Left ventricle myocardium inferior (tissue), 1 donor: ENCODE measurements at regions not wholly inside any gene's neighbourhood (a gene's known extent, or its start where the extent isn't known, plus 50 kb on each side); places are given as distances from the start of the nearest gene placed in this dataset.

ENCODE experiments used
- DNase-seq: peaks from one replicate; pipeline ENCODE4 v3.0.0-alpha.2; 2020
- H3K27ac ChIP-seq: fragments of 200-600 bp; replicated peaks from 2 replicates; pipeline ENCODE4 v1.8.0; 2021
- H3K27me3 ChIP-seq: fragments of 200-600 bp; 2 replicates; pipeline ENCODE4 v1.8.0; 2021; ENCODE audit warnings: low read depth
- H3K36me3 ChIP-seq: fragments of 200-600 bp; 2 replicates; pipeline ENCODE4 v1.8.0; 2021
- H3K4me1 ChIP-seq: fragments of 200-600 bp; 2 replicates; pipeline ENCODE4 v1.8.0; 2021
- H3K4me3 ChIP-seq: fragments of 200-600 bp; 2 replicates; pipeline ENCODE4 v1.8.0; 2021; ENCODE audit warnings: mild to moderate bottlenecking, moderate library complexity
- H3K9me3 ChIP-seq: fragments of 200-600 bp; replicated peaks from 2 replicates; pipeline ENCODE4 v1.8.0; 2021
- intact Hi-C: fragments of 100-400 bp; cut with micrococcal nuclease; formaldehyde crosslinking; loops from one replicate; pipeline ENCODE4 v1.11.0; 2022
- TF ChIP-seq, protein P1 (sequence below): fragments of 200-600 bp; IDR thresholded peaks from 2 replicates; pipeline ENCODE4 v1.8.0; 2021; ENCODE audit warnings: antibody characterized with exemption, mild to moderate bottlenecking, borderline replicate concordance
- donor health status: DM: no; HTN: yes; CAD: no; lungs with severe emphysema.

DNA sequence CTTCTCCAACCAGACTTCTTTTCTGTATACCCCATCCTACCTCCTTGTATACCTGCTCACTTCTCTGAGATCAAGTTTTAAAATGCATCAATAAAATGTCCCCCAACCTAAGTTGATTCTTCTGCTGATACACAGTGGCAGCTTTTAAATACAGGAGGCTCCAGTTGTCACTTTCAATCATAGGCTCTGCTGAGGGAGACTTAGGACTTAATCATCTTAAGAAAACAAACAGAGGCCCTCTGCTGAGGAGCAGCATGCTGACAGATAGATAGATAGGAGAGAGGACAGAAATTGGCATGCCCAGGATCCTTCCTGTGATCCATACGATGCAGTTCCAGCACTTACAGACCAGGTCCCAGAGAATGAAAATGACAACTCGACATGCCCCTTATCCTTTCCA, 311.0 kb upstream of the PROX1 start:
- Histone ChIP-seq H3K36me3 (no peaks in the 10 kb centered on the region), H3K27ac (no peak overlapping the region), H3K27me3 (peaks cover 18% of the 10 kb centered on the region), H3K9me3 (no peaks in the 10 kb centered on the region), H3K4me3 (no peak overlapping the region), H3K4me1 (no peaks in the 10 kb centered on the region)
- TF ChIP-seq, protein P1, sequence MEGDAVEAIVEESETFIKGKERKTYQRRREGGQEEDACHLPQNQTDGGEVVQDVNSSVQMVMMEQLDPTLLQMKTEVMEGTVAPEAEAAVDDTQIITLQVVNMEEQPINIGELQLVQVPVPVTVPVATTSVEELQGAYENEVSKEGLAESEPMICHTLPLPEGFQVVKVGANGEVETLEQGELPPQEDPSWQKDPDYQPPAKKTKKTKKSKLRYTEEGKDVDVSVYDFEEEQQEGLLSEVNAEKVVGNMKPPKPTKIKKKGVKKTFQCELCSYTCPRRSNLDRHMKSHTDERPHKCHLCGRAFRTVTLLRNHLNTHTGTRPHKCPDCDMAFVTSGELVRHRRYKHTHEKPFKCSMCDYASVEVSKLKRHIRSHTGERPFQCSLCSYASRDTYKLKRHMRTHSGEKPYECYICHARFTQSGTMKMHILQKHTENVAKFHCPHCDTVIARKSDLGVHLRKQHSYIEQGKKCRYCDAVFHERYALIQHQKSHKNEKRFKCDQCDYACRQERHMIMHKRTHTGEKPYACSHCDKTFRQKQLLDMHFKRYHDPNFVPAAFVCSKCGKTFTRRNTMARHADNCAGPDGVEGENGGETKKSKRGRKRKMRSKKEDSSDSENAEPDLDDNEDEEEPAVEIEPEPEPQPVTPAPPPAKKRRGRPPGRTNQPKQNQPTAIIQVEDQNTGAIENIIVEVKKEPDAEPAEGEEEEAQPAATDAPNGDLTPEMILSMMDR = no peak
- DNase-seq = no peak
- intact Hi-C loops = no loop called here

- H3K27ac ChIP-seq = no peak overlapping the region
- H3K4me3 ChIP-seq = no peak overlapping the region
- DNase-seq = no peak
- peaks cover 19% of the 10 kb centered on the region for H3K27me3 ChIP-seq
- no peaks in the 10 kb centered on the region for H3K4me1 ChIP-seq
- no peaks in the 10 kb centered on the region for H3K9me3 ChIP-seq
- H3K36me3 ChIP-seq = no peaks in the 10 kb centered on the region
- intact Hi-C loops = no loop called here
- TF ChIP-seq, protein P1 = no peak
Measured at GRCh38 chr1:213678348-213678747, 309.4 kb upstream of the PROX1 start.

- intact Hi-C loops = no loop called here
- H3K36me3 ChIP-seq = no peaks in the 10 kb centered on the region
- peaks cover 23% of the 10 kb centered on the region for H3K27me3 ChIP-seq
- TF ChIP-seq, protein P1 = no peak
- H3K4me3 ChIP-seq = no peak overlapping the region
- no peak overlapping the region for H3K27ac ChIP-seq
- H3K9me3 ChIP-seq = no peaks in the 10 kb centered on the region
- no peak for DNase-seq
- H3K4me1 ChIP-seq = no peaks in the 10 kb centered on the region
Measured at GRCh38 chr1:213678753-213679152, 309.0 kb upstream of the PROX1 start.

- Histone ChIP-seq H3K36me3 (no peaks in the 10 kb centered on the region), H3K9me3 (no peaks in the 10 kb centered on the region), H3K27me3 (peaks cover 24% of the 10 kb centered on the region), H3K27ac (no peak overlapping the region), H3K4me3 (no peak overlapping the region), H3K4me1 (no peaks in the 10 kb centered on the region)
- no peak for DNase-seq
- TF ChIP-seq, protein P1 = no peak
- intact Hi-C loops = no loop called here
Measured at GRCh38 chr1:213679153-213679552, 308.6 kb upstream of the PROX1 start.

DNA sequence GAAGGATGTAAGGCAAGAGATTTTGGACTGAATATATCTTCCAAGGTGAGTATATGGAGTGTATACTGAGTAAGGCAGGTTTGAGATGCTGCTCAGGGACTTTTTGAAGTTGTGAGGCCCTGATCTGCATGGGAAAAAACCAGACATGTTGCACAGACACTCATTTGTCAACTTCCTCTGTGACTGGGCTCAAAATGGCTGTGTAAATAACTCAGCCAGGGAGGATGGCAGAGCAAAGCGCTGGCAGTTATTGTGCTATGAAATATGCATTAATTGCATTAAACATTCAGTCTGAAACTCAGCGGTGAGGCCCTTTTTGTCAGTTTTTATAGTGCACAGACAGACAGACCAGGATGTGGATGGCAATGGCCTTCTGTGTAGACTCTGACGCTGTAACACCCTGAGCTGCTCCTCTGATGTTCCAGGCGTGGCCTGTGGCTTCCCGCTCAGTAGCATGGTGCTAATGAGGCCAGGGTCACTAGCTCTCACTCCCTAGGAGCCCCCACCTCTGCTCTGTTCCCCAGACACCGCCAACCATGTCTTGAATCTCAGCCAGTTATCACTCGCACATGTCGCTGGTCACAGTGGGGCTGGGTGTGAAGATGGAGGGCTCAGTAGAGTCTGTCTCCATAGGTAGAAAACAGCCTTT, 307.0 kb upstream of the PROX1 start:
- no peak overlapping the region for H3K27ac ChIP-seq
- intact Hi-C loops = no loop called here
- no peaks in the 10 kb centered on the region for H3K9me3 ChIP-seq
- no peaks in the 10 kb centered on the region for H3K4me1 ChIP-seq
- peaks cover 25% of the 10 kb centered on the region for H3K27me3 ChIP-seq
- no peak overlapping the region for H3K4me3 ChIP-seq
- DNase-seq = no peak
- H3K36me3 ChIP-seq = no peaks in the 10 kb centered on the region
- TF ChIP-seq, protein P1 = no peak
